GM12878 (cell line): ENCODE measurements at regions not wholly inside any gene's neighbourhood (a gene's known extent, or its start where the extent isn't known, plus 50 kb on each side); places are given as distances from the start of the nearest gene placed in this dataset.

Source experiments
- ATAC-seq: fragments of 200-7000 bp; cut with Tn5 transposase; 3 replicates; pipeline ENCODE4 v1.9.1; 2020; ENCODE audit warnings: mild to moderate bottlenecking, moderate library complexity
- BruUV-seq: library from RNA; stranded (reverse); fragments of 400-500 nt; replicated peaks from 2 replicates; lab custom pipeline; 2021; lab: Mats Ljungman, UMichigan
- CTCF ChIA-PET: fragments of 300-600 bp; sonication (Branson Sonifier 250); formaldehyde crosslinking; extraction: SDS; loops from one replicate; lab custom pipeline; 2021; ENCODE audit warnings: inconsistent platforms; lab: Yijun Ruan, JAX
- POLR2A ChIA-PET: fragments of 350-600 bp; formaldehyde crosslinking; extraction: SDS; loops from one replicate; lab custom pipeline; 2021; ENCODE audit warnings: inconsistent platforms; lab: Charles Lee
- RAD21 ChIA-PET: fragments of 300-600 bp; sonication (Branson Sonifier 250); formaldehyde crosslinking; loops from one replicate; lab custom pipeline; 2023; ENCODE audit warnings: antibody characterized with exemption; ENCODE audit not compliant: unreplicated experiment; lab: Charles Lee
- SMC1A ChIA-PET: fragments of 300-600 bp; sonication (Branson Sonifier 250); formaldehyde crosslinking; loops from one replicate; lab custom pipeline; 2023; ENCODE audit not compliant: unreplicated experiment, uncharacterized antibody; lab: Charles Lee
- DNase-seq: peaks from one replicate; pipeline ENCODE4 v3.0.0-alpha.2; 2011; ENCODE audit warnings: low read depth, low spot score
- FAIRE-seq: peaks from 3 replicates; lab custom pipeline; 2011; peaks lifted over from hg19 to GRCh38; lab: Jason Lieb, UNC
- H2AFZ ChIP-seq: 2 replicates; pipeline ENCODE4 v1.6.0; 2011; ENCODE audit warnings: low read depth, low read length, control low read depth; ENCODE audit not compliant: control insufficient read depth
- H3K27ac ChIP-seq: 2 replicates; pipeline ENCODE4 v1.5.1; 2011; ENCODE audit warnings: control low read depth; ENCODE audit not compliant: control insufficient read depth, insufficient read depth
- H3K27me3 ChIP-seq, 2 experiments: replicated peaks in 1 of 2; 2 replicates each; pipeline versions ENCODE4 v1.6.0 to v1.6.1; 2011; ENCODE audit warnings: low read length in 1 of 2; ENCODE audit not compliant: control insufficient read depth in 2 of 2, insufficient read depth in 2 of 2
- H3K36me3 ChIP-seq, 2 experiments: 2 replicates each; pipeline ENCODE4 v1.5.1; 2011; ENCODE audit warnings: low read length in 1 of 2; ENCODE audit not compliant: control insufficient read depth in 2 of 2, insufficient read depth in 2 of 2
- H3K4me1 ChIP-seq: 2 replicates; pipeline ENCODE4 v1.6.1; 2011; ENCODE audit warnings: mild to moderate bottlenecking, low read length, moderate library complexity, mixed read lengths; ENCODE audit not compliant: control insufficient read depth, insufficient read depth
- H3K4me2 ChIP-seq: 2 replicates; pipeline ENCODE4 v1.6.0; 2011; ENCODE audit warnings: control low read depth; ENCODE audit not compliant: control insufficient read depth, insufficient read depth
- H3K4me3 ChIP-seq: fragments of 200-600 bp; sonication (generic); 2 replicates; pipeline ENCODE4 v1.5.1; 2016
- H3K79me2 ChIP-seq: 2 replicates; pipeline ENCODE4 v1.6.0; 2011; ENCODE audit warnings: low read length; ENCODE audit not compliant: control insufficient read depth, insufficient read depth
- H3K9ac ChIP-seq: 2 replicates; pipeline ENCODE4 v1.8.0; 2011; ENCODE audit warnings: low read length, control low read depth, mixed read lengths; ENCODE audit not compliant: control insufficient read depth, insufficient read depth
- H3K9me3 ChIP-seq: replicated peaks from 3 replicates; pipeline ENCODE4 v1.5.1; 2011; ENCODE audit warnings: mild to moderate bottlenecking, low read length; ENCODE audit not compliant: control insufficient read depth, insufficient read depth
- H4K20me1 ChIP-seq: 2 replicates; pipeline ENCODE4 v1.6.0; 2011; ENCODE audit not compliant: control insufficient read depth, insufficient read depth
- CBFB ChIP-seq: IDR thresholded peaks from 2 replicates; pipeline ENCODE4 v1.6.1; 2016; ENCODE audit warnings: antibody characterized with exemption, low read depth
- CREM ChIP-seq: IDR thresholded peaks from 2 replicates; pipeline ENCODE4 v1.6.1; 2014; ENCODE audit warnings: antibody characterized with exemption, low read depth
- IRF4 ChIP-seq: IDR thresholded peaks from 2 replicates; pipeline ENCODE4 v1.6.1; 2011; ENCODE audit warnings: low read depth, low read length
- IRF5 ChIP-seq: fragments of 450-650 bp; IDR thresholded peaks from 2 replicates; pipeline ENCODE4 v1.6.1; 2017; ENCODE audit warnings: borderline replicate concordance
- JUNB ChIP-seq: IDR thresholded peaks from 2 replicates; pipeline ENCODE4 v1.6.1; 2016; ENCODE audit warnings: antibody characterized with exemption, mild to moderate bottlenecking
- KDM1A ChIP-seq: fragments of 200-600 bp; sonication (generic); IDR thresholded peaks from 2 replicates; pipeline ENCODE4 v1.6.1; 2016; ENCODE audit warnings: borderline replicate concordance
- KLF5 ChIP-seq: fragments of 450-650 bp; IDR thresholded peaks from 2 replicates; pipeline ENCODE4 v1.6.1; 2014; ENCODE audit warnings: mild to moderate bottlenecking; ENCODE audit not compliant: partially characterized antibody
- LARP7 ChIP-seq: fragments of 450-650 bp; IDR thresholded peaks from 2 replicates; pipeline ENCODE4 v1.6.1; 2017; ENCODE audit warnings: mild to moderate bottlenecking
- MEF2A ChIP-seq: IDR thresholded peaks from 2 replicates; pipeline ENCODE4 v1.6.1; 2011; ENCODE audit warnings: low read depth, mild to moderate bottlenecking, low read length, moderate library complexity; ENCODE audit not compliant: insufficient read depth
- MTA2 ChIP-seq: fragments of 450-650 bp; IDR thresholded peaks from 2 replicates; pipeline ENCODE4 v1.6.1; 2016; ENCODE audit warnings: low read depth, mild to moderate bottlenecking, moderate library complexity
- MXI1 ChIP-seq: fragments of 150-350 bp; IDR thresholded peaks from 2 replicates; pipeline ENCODE4 v1.6.1; 2011; ENCODE audit warnings: low read depth, mild to moderate bottlenecking, inconsistent platforms, low read length, improper control_type of control experiment
- NFIC ChIP-seq: IDR thresholded peaks from 2 replicates; pipeline ENCODE4 v1.6.1; 2012; ENCODE audit warnings: low read depth, mild to moderate bottlenecking, inconsistent platforms, low read length, moderate library complexity
- PAX8 ChIP-seq: fragments of 450-650 bp; IDR thresholded peaks from 2 replicates; pipeline ENCODE4 v1.6.1; 2017; ENCODE audit warnings: mild to moderate bottlenecking, moderate library complexity
- POLR2AphosphoS5 ChIP-seq: IDR thresholded peaks from 2 replicates; pipeline ENCODE4 v1.6.1; 2011; ENCODE audit warnings: mild to moderate bottlenecking, low read length, inconsistent platforms
- RFX5 ChIP-seq: IDR thresholded peaks from 2 replicates; pipeline ENCODE4 v1.6.1; 2011; ENCODE audit warnings: low read depth, low read length, improper control_type of control experiment
- STAT3 ChIP-seq: IDR thresholded peaks from 2 replicates; pipeline ENCODE4 v1.6.1; 2011; ENCODE audit warnings: low read depth, low read length, improper control_type of control experiment
- SUZ12 ChIP-seq: fragments of 200-600 bp; sonication (generic); IDR thresholded peaks from one replicate; pipeline ENCODE4 v1.6.1; 2018; ENCODE audit warnings: antibody characterized with exemption, mild to moderate bottlenecking; ENCODE audit not compliant: unreplicated experiment
- TCF3 ChIP-seq: IDR thresholded peaks from 2 replicates; pipeline ENCODE4 v1.6.1; 2012; ENCODE audit warnings: low read depth, mild to moderate bottlenecking, low read length, borderline replicate concordance; ENCODE audit not compliant: insufficient read depth
- TCF7 ChIP-seq: IDR thresholded peaks from 2 replicates; pipeline ENCODE4 v1.6.1; 2014; ENCODE audit warnings: antibody characterized with exemption, borderline replicate concordance
- YBX1 ChIP-seq: fragments of 450-650 bp; IDR thresholded peaks from 2 replicates; pipeline ENCODE4 v1.6.1; 2016; ENCODE audit warnings: antibody characterized with exemption
- WGBS: methylation state at CpG from one replicate; pipeline ENCODE4 v1.1.6; 2016; ENCODE audit warnings: low lambda C conversion rate; ENCODE audit not compliant: insufficient replicate concordance, insufficient coverage; ENCODE audit errors: missing lambda C conversion rate; 5-methylcytosine and 5-hydroxymethylcytosine counted together
- in situ Hi-C: fragments of 300-500 bp; cut with MboI; formaldehyde crosslinking; loops from 9 replicates; pipeline ENCODE4 v1.14.3; 2018; ENCODE audit warnings: mixed read lengths
- intact Hi-C: fragments of 100-400 bp; cut with micrococcal nuclease; formaldehyde crosslinking; loops from one replicate; pipeline ENCODE4 v1.14.2; 2022; ENCODE audit not compliant: unreplicated experiment

GRCh38 chr18:78431606-78432005, 548.0 kb upstream of the SALL3 start (continued):
- TF ChIP-seq IRF5, result no peak
- TF ChIP-seq MTA2, result no peak
- no peak for TF ChIP-seq KDM1A
- TF ChIP-seq TCF7, result no peak
- no peak for TF ChIP-seq JUNB

DNA sequence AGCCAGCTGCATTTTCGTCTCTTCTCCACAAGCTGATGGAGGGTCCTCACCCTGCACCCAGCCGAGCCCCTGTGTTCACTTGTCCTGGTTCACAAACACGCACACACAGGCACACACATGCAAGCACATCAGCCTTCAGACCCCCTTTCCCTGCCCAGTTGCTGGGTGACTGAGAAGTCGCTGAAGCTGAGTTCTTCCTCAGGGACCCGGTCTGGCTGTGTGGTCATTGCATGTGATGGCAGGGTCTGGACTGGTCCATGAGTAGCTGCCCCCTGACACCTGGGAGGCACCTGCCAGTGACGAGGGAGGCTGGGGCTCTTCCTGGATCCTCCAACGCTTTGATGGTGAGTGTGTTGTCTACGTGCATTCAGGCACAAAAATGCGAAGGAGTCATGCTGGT, 546.1 kb upstream of the SALL3 start:
- FAIRE-seq (no peak), DNase-seq (no peak), ATAC-seq (no peak)
- no peak overlapping the region for H3K9ac ChIP-seq
- H3K27ac ChIP-seq, result no peak overlapping the region
- WGBS, result 12% methylated on average over 9 of the region's 9 CpGs
- BruUV-seq, result no TSS peak
- no peak overlapping the region for H2AFZ ChIP-seq
- POLR2A ChIA-PET, result no interaction called here
- intact Hi-C loops (no loop called here), in situ Hi-C loops (no loop called here)
- SMC1A ChIA-PET, result no interaction called here
- CTCF ChIA-PET, result no interaction called here
- H4K20me1 ChIP-seq, result no peaks in the 10 kb centered on the region
- H3K4me3 ChIP-seq, result no peak overlapping the region
- no peak for TF ChIP-seq NFIC
- no peak for TF ChIP-seq LARP7
- no peak for TF ChIP-seq MEF2A
- TF ChIP-seq STAT3, result no peak
- no peak for TF ChIP-seq MXI1
- no peak for TF ChIP-seq CREM
- TF ChIP-seq RFX5, result no peak
- no peak for TF ChIP-seq YBX1
- TF ChIP-seq POLR2AphosphoS5, result no peak
- no peak for TF ChIP-seq PAX8
- TF ChIP-seq KLF5, result no peak
- no peak for TF ChIP-seq IRF4
- no peak for TF ChIP-seq TCF3
- no peak for TF ChIP-seq SUZ12
- TF ChIP-seq CBFB, result no peak
- H3K4me1 ChIP-seq, result no peaks in the 10 kb centered on the region
- no peaks in the 10 kb centered on the region for H3K27me3 ChIP-seq
- H3K79me2 ChIP-seq, result no peaks in the 10 kb centered on the region
- no peaks in the 10 kb centered on the region for H3K36me3 ChIP-seq
- H3K4me2 ChIP-seq, result no peak overlapping the region
- RAD21 ChIA-PET, result no interaction called here
- H3K9me3 ChIP-seq, result no peaks in the 10 kb centered on the region; the same call in 2 of the 3 replicates
